HG03025 (cell line): ENCODE measurements at regions not wholly inside any gene's neighbourhood (a gene's known extent, or its start where the extent isn't known, plus 50 kb on each side); places are given as distances from the start of the nearest gene placed in this dataset.
"Not testable (repeated sequence)": the region's sequence is repeated elsewhere in the genome, so short reads cannot be mapped to it uniquely, and the experiment has no call there.

Source experiments
- ATAC-seq: cut with Tn5 transposase; IDR thresholded peaks from one replicate; pipeline ENCODE4 v1.9.1; 2021; ENCODE audit warnings: mild to moderate bottlenecking, moderate library complexity; ENCODE audit not compliant: unreplicated experiment, low FRiP score

GRCh38 chr4:82301390-82301789, 72.4 kb downstream of the HNRNPD start:
- not testable (repeated sequence) for ATAC-seq

- peak; percentile 99 for ATAC-seq
Measured at GRCh38 chr4:82293304-82293703, 80.5 kb downstream of the HNRNPD start.

GRCh38 chr4:82287720-82288119, 86.1 kb downstream of the HNRNPD start:
- ATAC-seq, result no peak

- ATAC-seq, result peak; percentile 100
Measured at GRCh38 chr4:82284858-82285805, 88.7 kb downstream of the HNRNPD start.

GRCh38 chr4:82284475-82284857, 89.3 kb downstream of the HNRNPD start:
- no peak for ATAC-seq

- ATAC-seq, result no peak
Measured at GRCh38 chr4:82282875-82283274, 90.9 kb downstream of the HNRNPD start.

- ATAC-seq, result not testable (repeated sequence)
Measured at GRCh38 chr4:82279550-82279949, 94.2 kb downstream of the HNRNPD start.

- no peak for ATAC-seq
Measured at GRCh38 chr4:82276332-82276640, 97.5 kb downstream of the HNRNPD start.

GRCh38 chr4:82275431-82276331, 98.1 kb downstream of the HNRNPD start:
- no peak for ATAC-seq

- not testable (repeated sequence) for ATAC-seq
Measured at GRCh38 chr4:82274700-82275099, 99.1 kb downstream of the HNRNPD start.

GRCh38 chr4:82272523-82272922, 101.3 kb downstream of the HNRNPD start:
- not testable (repeated sequence) for ATAC-seq

- ATAC-seq, result not testable (repeated sequence)
Measured at GRCh38 chr4:82271915-82272480, 101.8 kb downstream of the HNRNPD start.

- ATAC-seq, result no peak
Measured at GRCh38 chr4:82268826-82269193, 105.0 kb downstream of the HNRNPD start.

- no peak for ATAC-seq
Measured at GRCh38 chr4:82268050-82268825, 105.6 kb downstream of the HNRNPD start.

- ATAC-seq, result no peak
Measured at GRCh38 chr4:82267506-82267905, 106.3 kb downstream of the HNRNPD start.

- no peak for ATAC-seq
Measured at GRCh38 chr4:82266345-82266744, 107.4 kb downstream of the HNRNPD start.

GRCh38 chr4:82261084-82261483, 112.7 kb downstream of the HNRNPD start:
- no peak for ATAC-seq

- ATAC-seq, result no peak
Measured at GRCh38 chr4:82260632-82261031, 113.2 kb downstream of the HNRNPD start.

- no peak for ATAC-seq
Measured at GRCh38 chr4:82256718-82257117, 117.1 kb downstream of the HNRNPD start.

- no peak for ATAC-seq
Measured at GRCh38 chr4:82255657-82256056, 118.1 kb downstream of the HNRNPD start.
